Erythroblast (primary cell): ENCODE measurements at regions not wholly inside any gene's neighbourhood (a gene's known extent, or its start where the extent isn't known, plus 50 kb on each side); places are given as distances from the start of the nearest gene placed in this dataset.

ENCODE experiments used
- GATA1 ChIP-seq: IDR thresholded peaks from 2 replicates; pipeline ENCODE4 v1.6.1; 2011; ENCODE audit warnings: low read depth, mild to moderate bottlenecking, control low read depth, low read length, moderate library complexity
- POLR2A ChIP-seq: IDR thresholded peaks from 2 replicates; pipeline ENCODE4 v1.6.1; 2011; ENCODE audit warnings: mild to moderate bottlenecking, low read length

GRCh38 chr12:59304077-59304721 lies 291.6 kb upstream of the SLC16A7 start:
- TF ChIP-seq POLR2A (no peak), GATA1 (no peak)
